Gastroesophageal sphincter (tissue), 4 donors: ENCODE measurements at regions not wholly inside any gene's neighbourhood (a gene's known extent, or its start where the extent isn't known, plus 50 kb on each side); places are given as distances from the start of the nearest gene placed in this dataset.

Source experiments
- ATAC-seq: fragments of 150-250 bp; one replicate; pipeline ENCODE4 v1.9.1; 2016; ENCODE audit warnings: mild to moderate bottlenecking, moderate library complexity
- H3K27ac ChIP-seq, 4 donors: fragments of 200-600 bp; sonication (generic) in 3 of 4; 1 replicate in 3 of 4; 2 replicates in 1 of 4; pipeline ENCODE4 v1.5.1; 2016 to 2019
- H3K27me3 ChIP-seq: fragments of 200-600 bp; sonication (generic); one replicate; pipeline ENCODE4 v1.5.1; 2019
- H3K36me3 ChIP-seq, 2 donors: fragments of 200-600 bp; sonication (generic); one replicate each; pipeline ENCODE4 v1.5.1; 2019; ENCODE audit warnings: control low read depth in 1 of 2
- H3K4me1 ChIP-seq, 3 donors: fragments of 200-600 bp; sonication (generic); 1 replicate in 2 of 3; 2 replicates in 1 of 3; pipeline ENCODE4 v1.5.1; 2016 to 2019; ENCODE audit warnings: control low read depth in 2 of 3
- H3K4me3 ChIP-seq, 2 donors: fragments of 200-600 bp; sonication (generic); one replicate each; pipeline ENCODE4 v1.5.1; 2019; ENCODE audit warnings: mild to moderate bottlenecking in 1 of 2, moderate library complexity in 1 of 2
- H3K9me3 ChIP-seq, 3 donors: fragments of 200-600 bp; sonication (generic); one replicate each; pipeline ENCODE4 v1.5.1; 2017 to 2019; ENCODE audit warnings: control low read depth in 2 of 3
- CTCF ChIP-seq, 4 experiments: fragments of 200-600 bp in 2 of 4; fragments of 450-650 bp in 2 of 4; sonication (generic) in 1 of 4; IDR thresholded peaks; one replicate each; pipeline ENCODE4 v1.5.1; 2017 to 2019; ENCODE audit warnings: antibody characterized with exemption in 4 of 4, mild to moderate bottlenecking in 2 of 4, moderate library complexity in 2 of 4
- EP300 ChIP-seq: sonication (generic); formaldehyde crosslinking; IDR thresholded peaks from one replicate; pipeline ENCODE4 v1.6.1; 2017; ENCODE audit warnings: antibody characterized with exemption, mild to moderate bottlenecking
- POLR2A ChIP-seq, 2 donors: fragments of 450-650 bp; IDR thresholded peaks; one replicate each; pipeline ENCODE4 v1.6.1; 2017; ENCODE audit warnings: antibody characterized with exemption in 2 of 2, mild to moderate bottlenecking in 2 of 2, moderate library complexity in 1 of 2
- POLR2AphosphoS5 ChIP-seq: sonication (generic); formaldehyde crosslinking; IDR thresholded peaks from one replicate; pipeline ENCODE4 v1.6.1; 2017; ENCODE audit warnings: antibody characterized with exemption
- WGBS, 2 donors: methylation state at CpG; one replicate each; pipeline ENCODE4 v1.1.5; 2018; ENCODE audit warnings: low coverage in 1 of 2; 5-methylcytosine and 5-hydroxymethylcytosine counted together

- WGBS, 2 donors, result 36 to 78% methylated on average over 1 of the region's 1 CpG
- no peak for ATAC-seq
- TF ChIP-seq POLR2A (IDR thresholded peaks at IDR 0.05) (no peak), POLR2AphosphoS5 (no peak), EP300 (no peak), CTCF (IDR thresholded peaks at IDR 0.05) (no peak)
- Histone ChIP-seq H3K36me3 (no peaks in the 10 kb centered on the region), H3K27me3 (peaks cover 3% of the 10 kb centered on the region), H3K27ac (no peak overlapping the region), H3K4me1 (no peaks in the 10 kb centered on the region), H3K4me3 (no peak overlapping the region), H3K9me3 (no peaks in the 10 kb centered on the region)
Observed at GRCh38 chr5:63805151-63805550, 157.1 kb downstream of the HTR1A start.

GRCh38 chr5:63803165-63803564 is 159.1 kb downstream of the HTR1A start:
- H3K4me3 ChIP-seq, result no peak overlapping the region
- no peak for ATAC-seq
- H3K27me3 ChIP-seq, result peaks cover 3% of the 10 kb centered on the region
- H3K4me1 ChIP-seq, result no peaks in the 10 kb centered on the region
- no peak overlapping the region for H3K27ac ChIP-seq
- peaks cover 0 to 5% (median 0%) of the 10 kb centered on the region in 3 donors for H3K9me3 ChIP-seq
- TF ChIP-seq CTCF (IDR thresholded peaks at IDR 0.05) (no peak), POLR2AphosphoS5 (no peak), POLR2A (IDR thresholded peaks at IDR 0.05) (no peak), EP300 (no peak)
- no CpG with 5 or more reads among the region's 1 CpG for WGBS, 2 donors
- no peaks in the 10 kb centered on the region for H3K36me3 ChIP-seq

GRCh38 chr5:63794979-63795378 is 167.3 kb downstream of the HTR1A start:
- H3K4me3 ChIP-seq, result no peak overlapping the region
- 44 to 55% methylated on average over 1 of the region's 2 CpGs for WGBS, 2 donors
- H3K36me3 ChIP-seq, result no peaks in the 10 kb centered on the region
- peaks cover 0 to 10% (median 0%) of the 10 kb centered on the region in 3 donors for H3K9me3 ChIP-seq
- no peak for ATAC-seq
- H3K27ac ChIP-seq, result no peak overlapping the region
- no peaks in the 10 kb centered on the region for H3K27me3 ChIP-seq
- TF ChIP-seq POLR2A (IDR thresholded peaks at IDR 0.05) (no peak), EP300 (no peak), POLR2AphosphoS5 (no peak), CTCF (IDR thresholded peaks at IDR 0.05) (no peak)
- no peaks in the 10 kb centered on the region for H3K4me1 ChIP-seq

- Histone ChIP-seq H3K9me3 (peaks cover 0 to 5% (median 0%) of the 10 kb centered on the region in 3 donors), H3K4me1 (no peaks in the 10 kb centered on the region), H3K27ac (no peak overlapping the region), H3K36me3 (no peaks in the 10 kb centered on the region), H3K27me3 (no peaks in the 10 kb centered on the region), H3K4me3 (no peak overlapping the region)
- ATAC-seq, result no peak
- TF ChIP-seq CTCF (IDR thresholded peaks at IDR 0.05) (no peak), POLR2A (IDR thresholded peaks at IDR 0.05) (no peak), EP300 (no peak), POLR2AphosphoS5 (no peak)
Observed at GRCh38 chr5:63794296-63794695, 167.9 kb downstream of the HTR1A start.

- WGBS, 2 donors, result 90% methylated on average over 1 of the region's 1 CpG; no CpG with 5 or more reads in 1 of the 2 donors
- TF ChIP-seq CTCF (IDR thresholded peaks at IDR 0.05) (no peak), POLR2AphosphoS5 (no peak), POLR2A (IDR thresholded peaks at IDR 0.05) (no peak), EP300 (no peak)
- Histone ChIP-seq H3K36me3 (no peaks in the 10 kb centered on the region), H3K27ac (no peak overlapping the region), H3K4me3 (no peak overlapping the region), H3K9me3 (no peaks in the 10 kb centered on the region), H3K4me1 (no peaks in the 10 kb centered on the region), H3K27me3 (no peaks in the 10 kb centered on the region)
- ATAC-seq, result no peak
Observed at GRCh38 chr5:63774939-63775338, 187.3 kb downstream of the HTR1A start.
